GM12878 (cell line): ENCODE measurements at regions not wholly inside any gene's neighbourhood (a gene's known extent, or its start where the extent isn't known, plus 50 kb on each side); places are given as distances from the start of the nearest gene placed in this dataset.

Experiments
- CEBPB ChIP-seq, 2 experiments: fragments of 150-350 bp in 1 of 2; IDR thresholded peaks; 2 replicates each; pipeline ENCODE4 v1.6.1; 2012 to 2014; ENCODE audit warnings: low read depth in 2 of 2, low read length in 2 of 2, borderline replicate concordance in 1 of 2, inconsistent platforms in 1 of 2
- EP300 ChIP-seq, 2 experiments: fragments of 150-350 bp in 1 of 2; IDR thresholded peaks; 2 replicates each; pipeline ENCODE4 v1.6.1; 2011 to 2012; ENCODE audit warnings: low read depth in 2 of 2, low read length in 2 of 2, borderline replicate concordance in 1 of 2, improper control_type of control experiment in 1 of 2, inconsistent platforms in 1 of 2; ENCODE audit not compliant: control insufficient read depth in 1 of 2
- ETV6 ChIP-seq, 2 experiments: fragments of 450-650 bp in 1 of 2; IDR thresholded peaks in 1 of 2; conservative IDR thresholded peaks in 1 of 2; 2 replicates each; pipeline ENCODE4 v1.6.1; 2014; ENCODE audit warnings: antibody characterized with exemption in 1 of 2, borderline replicate concordance in 1 of 2, low read depth in 1 of 2, mild to moderate bottlenecking in 1 of 2, moderate library complexity in 1 of 2
- FOXM1 ChIP-seq: IDR thresholded peaks from 2 replicates; pipeline ENCODE4 v1.6.1; 2012; ENCODE audit warnings: low read depth, mild to moderate bottlenecking, inconsistent platforms, low read length, moderate library complexity
- JUNB ChIP-seq: IDR thresholded peaks from 2 replicates; pipeline ENCODE4 v1.6.1; 2016; ENCODE audit warnings: antibody characterized with exemption, mild to moderate bottlenecking
- NFXL1 ChIP-seq: fragments of 450-650 bp; IDR thresholded peaks from 2 replicates; pipeline ENCODE4 v1.6.1; 2017; ENCODE audit warnings: antibody characterized with exemption, mild to moderate bottlenecking, borderline replicate concordance
- POLR2AphosphoS5 ChIP-seq: IDR thresholded peaks from 2 replicates; pipeline ENCODE4 v1.6.1; 2011; ENCODE audit warnings: mild to moderate bottlenecking, low read length, inconsistent platforms
- RELA ChIP-seq: fragments of 450-650 bp; IDR thresholded peaks from 2 replicates; pipeline ENCODE4 v1.8.0; 2014; ENCODE audit warnings: borderline replicate concordance; ENCODE audit not compliant: partially characterized antibody
- SRF ChIP-seq, 2 experiments: IDR thresholded peaks; 2 replicates each; pipeline ENCODE4 v1.6.1; 2011; ENCODE audit warnings: low read depth in 2 of 2, low read length in 2 of 2, mild to moderate bottlenecking in 1 of 2, moderate library complexity in 1 of 2
- YY1 ChIP-seq: IDR thresholded peaks from 2 replicates; pipeline ENCODE4 v1.6.1; 2011; ENCODE audit warnings: low read depth, mild to moderate bottlenecking, low read length
- ZNF217 ChIP-seq: fragments of 450-650 bp; IDR thresholded peaks from 2 replicates; pipeline ENCODE4 v1.6.1; 2017; ENCODE audit warnings: antibody characterized with exemption, mild to moderate bottlenecking
- ZNF274 ChIP-seq: IDR thresholded peaks from one replicate; pipeline ENCODE4 v1.8.0; 2011; ENCODE audit not compliant: insufficient read length, insufficient read depth
- TF ChIP-seq, protein P1 (sequence below), 3 experiments: IDR thresholded peaks in 2 of 3; conservative IDR thresholded peaks in 1 of 3; 2 replicates each; pipeline ENCODE4 v1.5.1; 2011; ENCODE audit warnings: low read depth in 3 of 3, low read length in 3 of 3, mild to moderate bottlenecking in 3 of 3, control low read depth in 2 of 3, moderate library complexity in 2 of 3, inconsistent platforms in 1 of 3, mixed read lengths in 1 of 3; ENCODE audit not compliant: control insufficient read depth in 2 of 3, insufficient read depth in 1 of 3; ENCODE audit errors: extremely low read depth in 1 of 3
- TF ChIP-seq, protein P2 (sequence below): fragments of 450-650 bp; IDR thresholded peaks from 2 replicates; pipeline ENCODE4 v1.6.1; 2017; ENCODE audit warnings: mild to moderate bottlenecking

GRCh38 chr7:129366-130221 lies 62.8 kb upstream of the FAM20C start:
- TF ChIP-seq POLR2AphosphoS5: no peak
- no peak for TF ChIP-seq ZNF274
- no peak for TF ChIP-seq YY1
- TF ChIP-seq RELA: no peak
- TF ChIP-seq CEBPB (IDR thresholded peaks at IDR 0.05; ENCODE audit: borderline replicate concordance in 1 of 2, low read depth in 2 of 2, low read length in 2 of 2): no peak
- TF ChIP-seq, protein P1, sequence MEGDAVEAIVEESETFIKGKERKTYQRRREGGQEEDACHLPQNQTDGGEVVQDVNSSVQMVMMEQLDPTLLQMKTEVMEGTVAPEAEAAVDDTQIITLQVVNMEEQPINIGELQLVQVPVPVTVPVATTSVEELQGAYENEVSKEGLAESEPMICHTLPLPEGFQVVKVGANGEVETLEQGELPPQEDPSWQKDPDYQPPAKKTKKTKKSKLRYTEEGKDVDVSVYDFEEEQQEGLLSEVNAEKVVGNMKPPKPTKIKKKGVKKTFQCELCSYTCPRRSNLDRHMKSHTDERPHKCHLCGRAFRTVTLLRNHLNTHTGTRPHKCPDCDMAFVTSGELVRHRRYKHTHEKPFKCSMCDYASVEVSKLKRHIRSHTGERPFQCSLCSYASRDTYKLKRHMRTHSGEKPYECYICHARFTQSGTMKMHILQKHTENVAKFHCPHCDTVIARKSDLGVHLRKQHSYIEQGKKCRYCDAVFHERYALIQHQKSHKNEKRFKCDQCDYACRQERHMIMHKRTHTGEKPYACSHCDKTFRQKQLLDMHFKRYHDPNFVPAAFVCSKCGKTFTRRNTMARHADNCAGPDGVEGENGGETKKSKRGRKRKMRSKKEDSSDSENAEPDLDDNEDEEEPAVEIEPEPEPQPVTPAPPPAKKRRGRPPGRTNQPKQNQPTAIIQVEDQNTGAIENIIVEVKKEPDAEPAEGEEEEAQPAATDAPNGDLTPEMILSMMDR (IDR thresholded peaks at IDR 0.05 in 2 of 3, conservative IDR thresholded peaks at IDR 0.05 in 1 of 3; ENCODE audit: control insufficient read depth in 2 of 3, extremely low read depth in 1 of 3, insufficient read depth in 1 of 3, low read depth in 3 of 3, low read length in 3 of 3): no peak
- TF ChIP-seq EP300 (IDR thresholded peaks at IDR 0.05; ENCODE audit: borderline replicate concordance in 1 of 2, control insufficient read depth in 1 of 2, low read depth in 2 of 2, low read length in 2 of 2): no peak
- TF ChIP-seq SRF (IDR thresholded peaks at IDR 0.05; ENCODE audit: low read depth in 2 of 2, low read length in 2 of 2): no peak
- TF ChIP-seq JUNB: no peak
- no peak for TF ChIP-seq FOXM1
- TF ChIP-seq ETV6 (conservative IDR thresholded peaks at IDR 0.05 in 1 of 2, IDR thresholded peaks at IDR 0.05 in 1 of 2; ENCODE audit: borderline replicate concordance in 1 of 2, low read depth in 1 of 2): no peak
- TF ChIP-seq, protein P2, sequence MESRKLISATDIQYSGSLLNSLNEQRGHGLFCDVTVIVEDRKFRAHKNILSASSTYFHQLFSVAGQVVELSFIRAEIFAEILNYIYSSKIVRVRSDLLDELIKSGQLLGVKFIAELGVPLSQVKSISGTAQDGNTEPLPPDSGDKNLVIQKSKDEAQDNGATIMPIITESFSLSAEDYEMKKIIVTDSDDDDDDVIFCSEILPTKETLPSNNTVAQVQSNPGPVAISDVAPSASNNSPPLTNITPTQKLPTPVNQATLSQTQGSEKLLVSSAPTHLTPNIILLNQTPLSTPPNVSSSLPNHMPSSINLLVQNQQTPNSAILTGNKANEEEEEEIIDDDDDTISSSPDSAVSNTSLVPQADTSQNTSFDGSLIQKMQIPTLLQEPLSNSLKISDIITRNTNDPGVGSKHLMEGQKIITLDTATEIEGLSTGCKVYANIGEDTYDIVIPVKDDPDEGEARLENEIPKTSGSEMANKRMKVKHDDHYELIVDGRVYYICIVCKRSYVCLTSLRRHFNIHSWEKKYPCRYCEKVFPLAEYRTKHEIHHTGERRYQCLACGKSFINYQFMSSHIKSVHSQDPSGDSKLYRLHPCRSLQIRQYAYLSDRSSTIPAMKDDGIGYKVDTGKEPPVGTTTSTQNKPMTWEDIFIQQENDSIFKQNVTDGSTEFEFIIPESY: no peak
- no peak for TF ChIP-seq NFXL1
- no peak for TF ChIP-seq ZNF217
